H1 (cell line): ENCODE measurements at regions not wholly inside any gene's neighbourhood (a gene's known extent, or its start where the extent isn't known, plus 50 kb on each side); places are given as distances from the start of the nearest gene placed in this dataset.

Experiments used
- BACH1 ChIP-seq: IDR thresholded peaks from 2 replicates; pipeline ENCODE4 v1.6.1; 2012; ENCODE audit warnings: low read length, improper control_type of control experiment
- CHD1 ChIP-seq: IDR thresholded peaks from 2 replicates; pipeline ENCODE4 v1.6.1; 2012; ENCODE audit warnings: low read depth, low read length, improper control_type of control experiment
- CREB1 ChIP-seq: IDR thresholded peaks from 2 replicates; pipeline ENCODE4 v1.6.1; 2012; ENCODE audit warnings: inconsistent platforms
- GABPA ChIP-seq: IDR thresholded peaks from 2 replicates; pipeline ENCODE4 v1.6.1; 2011; ENCODE audit warnings: mild to moderate bottlenecking, low read length, moderate library complexity, borderline replicate concordance; ENCODE audit not compliant: insufficient read depth
- HDAC6 ChIP-seq: IDR thresholded peaks from one replicate; pipeline ENCODE4 v1.7.1; 2012; ENCODE audit warnings: low read depth, mild to moderate bottlenecking, inconsistent platforms, low read length, moderate library complexity
- JUN ChIP-seq: IDR thresholded peaks from 2 replicates; pipeline ENCODE4 v1.6.1; 2011; ENCODE audit warnings: low read depth, mild to moderate bottlenecking, improper control_type of control experiment, low read length
- JUND ChIP-seq: IDR thresholded peaks from 2 replicates; pipeline ENCODE4 v1.6.1; 2011; ENCODE audit warnings: mild to moderate bottlenecking, improper control_type of control experiment, low read length
- KDM5A ChIP-seq: fragments of 200-600 bp; IDR thresholded peaks from 2 replicates; pipeline ENCODE4 v1.7.1; 2012; ENCODE audit warnings: mild to moderate bottlenecking, low read length, inconsistent platforms, mixed read lengths
- NANOG ChIP-seq: IDR thresholded peaks from 2 replicates; pipeline ENCODE4 v1.6.1; 2011; ENCODE audit warnings: low read length, low read depth, mild to moderate bottlenecking, inconsistent platforms; ENCODE audit not compliant: insufficient read depth, poor library complexity, severe bottlenecking
- POLR2A ChIP-seq, 2 experiments: IDR thresholded peaks; 1 replicate in 1 of 2; 2 replicates in 1 of 2; pipeline ENCODE4 v1.6.1; 2011; ENCODE audit warnings: low read depth in 2 of 2, low read length in 2 of 2, mild to moderate bottlenecking in 2 of 2; ENCODE audit errors: control extremely low read depth in 1 of 2
- RAD21 ChIP-seq, 2 experiments: IDR thresholded peaks in 1 of 2; conservative IDR thresholded peaks in 1 of 2; 2 replicates each; pipeline ENCODE4 v1.6.1; 2011; ENCODE audit warnings: low read depth in 2 of 2, low read length in 2 of 2, improper control_type of control experiment in 1 of 2, inconsistent platforms in 1 of 2, mild to moderate bottlenecking in 1 of 2, moderate library complexity in 1 of 2
- RFX5 ChIP-seq: IDR thresholded peaks from 2 replicates; pipeline ENCODE4 v1.6.1; 2011; ENCODE audit warnings: low read depth, low read length, improper control_type of control experiment, borderline replicate concordance
- SIN3A ChIP-seq, 2 experiments: IDR thresholded peaks in 1 of 2; conservative IDR thresholded peaks in 1 of 2; 2 replicates each; pipeline ENCODE4 v1.6.1; 2011 to 2012; ENCODE audit warnings: low read length in 2 of 2, improper control_type of control experiment in 1 of 2, low read depth in 1 of 2, mild to moderate bottlenecking in 1 of 2
- TCF12 ChIP-seq: IDR thresholded peaks from 2 replicates; pipeline ENCODE4 v1.6.1; 2011; ENCODE audit warnings: low read depth, mild to moderate bottlenecking, low read length
- YY1 ChIP-seq: IDR thresholded peaks from 2 replicates; pipeline ENCODE4 v1.6.1; 2011; ENCODE audit warnings: low read depth, mild to moderate bottlenecking, low read length
- TF ChIP-seq, protein P1 (sequence below): IDR thresholded peaks from 2 replicates; pipeline ENCODE4 v1.6.1; 2011; ENCODE audit warnings: low read length, improper control_type of control experiment
- TF ChIP-seq, protein P2 (sequence below): IDR thresholded peaks from 2 replicates; pipeline ENCODE4 v1.6.1; 2012; ENCODE audit warnings: low read length, inconsistent platforms
- TF ChIP-seq, protein P3 (sequence below): IDR thresholded peaks from 2 replicates; pipeline ENCODE4 v1.6.1; 2012; ENCODE audit warnings: inconsistent platforms

DNA sequence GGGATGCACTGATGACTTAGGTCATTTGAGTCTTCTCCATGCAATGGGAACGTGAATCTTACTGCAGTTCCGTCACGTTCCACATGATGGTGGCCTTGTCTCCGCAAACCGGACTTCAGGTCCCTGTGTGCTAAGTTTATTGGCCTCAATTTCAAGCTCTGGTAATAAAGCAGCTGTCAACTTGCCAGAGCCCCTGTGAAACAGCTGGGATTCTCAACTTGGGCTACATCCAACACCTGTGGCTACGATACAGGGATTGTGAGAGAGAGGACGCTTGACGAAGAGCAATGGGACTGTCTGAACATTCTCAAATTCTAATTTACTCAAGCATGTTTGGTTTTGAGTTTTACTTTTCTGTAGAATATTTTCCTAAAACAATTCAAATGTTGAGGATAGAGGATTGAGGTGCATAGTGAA, 174.2 kb downstream of the PTN start (continued):
- no peak for TF ChIP-seq JUN
- no peak for TF ChIP-seq KDM5A
- peak; percentile 99 to 100 for TF ChIP-seq RAD21 (IDR thresholded peaks at IDR 0.05 in 1 of 2, conservative IDR thresholded peaks at IDR 0.05 in 1 of 2; ENCODE audit: low read depth in 2 of 2, low read length in 2 of 2)
- TF ChIP-seq RFX5: no peak
- TF ChIP-seq NANOG: no peak
- no peak for TF ChIP-seq POLR2A (IDR thresholded peaks at IDR 0.05; ENCODE audit: control extremely low read depth in 1 of 2, low read depth in 2 of 2, low read length in 2 of 2)
- TF ChIP-seq GABPA: no peak
- TF ChIP-seq CREB1: peak; percentile 38; the same call in 1 of the 2 replicates
- TF ChIP-seq, protein P1, sequence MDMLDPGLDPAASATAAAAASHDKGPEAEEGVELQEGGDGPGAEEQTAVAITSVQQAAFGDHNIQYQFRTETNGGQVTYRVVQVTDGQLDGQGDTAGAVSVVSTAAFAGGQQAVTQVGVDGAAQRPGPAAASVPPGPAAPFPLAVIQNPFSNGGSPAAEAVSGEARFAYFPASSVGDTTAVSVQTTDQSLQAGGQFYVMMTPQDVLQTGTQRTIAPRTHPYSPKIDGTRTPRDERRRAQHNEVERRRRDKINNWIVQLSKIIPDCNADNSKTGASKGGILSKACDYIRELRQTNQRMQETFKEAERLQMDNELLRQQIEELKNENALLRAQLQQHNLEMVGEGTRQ: no peak
- TF ChIP-seq JUND: 0 out of 2 replicates have a peak, but pooled peaks have one; percentile 22
- peak; percentile 94 to 97 for TF ChIP-seq SIN3A (conservative IDR thresholded peaks at IDR 0.05 in 1 of 2, IDR thresholded peaks at IDR 0.05 in 1 of 2; ENCODE audit: low read depth in 1 of 2, low read length in 2 of 2)
- TF ChIP-seq HDAC6: no peak
- TF ChIP-seq, protein P2, sequence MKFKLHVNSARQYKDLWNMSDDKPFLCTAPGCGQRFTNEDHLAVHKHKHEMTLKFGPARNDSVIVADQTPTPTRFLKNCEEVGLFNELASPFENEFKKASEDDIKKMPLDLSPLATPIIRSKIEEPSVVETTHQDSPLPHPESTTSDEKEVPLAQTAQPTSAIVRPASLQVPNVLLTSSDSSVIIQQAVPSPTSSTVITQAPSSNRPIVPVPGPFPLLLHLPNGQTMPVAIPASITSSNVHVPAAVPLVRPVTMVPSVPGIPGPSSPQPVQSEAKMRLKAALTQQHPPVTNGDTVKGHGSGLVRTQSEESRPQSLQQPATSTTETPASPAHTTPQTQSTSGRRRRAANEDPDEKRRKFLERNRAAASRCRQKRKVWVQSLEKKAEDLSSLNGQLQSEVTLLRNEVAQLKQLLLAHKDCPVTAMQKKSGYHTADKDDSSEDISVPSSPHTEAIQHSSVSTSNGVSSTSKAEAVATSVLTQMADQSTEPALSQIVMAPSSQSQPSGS: 0 out of 2 replicates have a peak, but pooled peaks have one; percentile 33
- peak; percentile 60; the same call in 1 of the 2 replicates for TF ChIP-seq YY1
- TF ChIP-seq TCF12: 0 out of 2 replicates have a peak, but pooled peaks have one; percentile 48
- no peak for TF ChIP-seq BACH1
- TF ChIP-seq, protein P3, sequence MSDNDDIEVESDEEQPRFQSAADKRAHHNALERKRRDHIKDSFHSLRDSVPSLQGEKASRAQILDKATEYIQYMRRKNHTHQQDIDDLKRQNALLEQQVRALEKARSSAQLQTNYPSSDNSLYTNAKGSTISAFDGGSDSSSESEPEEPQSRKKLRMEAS: no peak
- no peak for TF ChIP-seq CHD1
